Muscle of arm (tissue), 1 donor: ENCODE measurements at regions not wholly inside any gene's neighbourhood (a gene's known extent, or its start where the extent isn't known, plus 50 kb on each side); places are given as distances from the start of the nearest gene placed in this dataset.

Experiments
- DNase-seq: peaks from one replicate; pipeline ENCODE4 v3.0.0-alpha.2; 2013

DNA sequence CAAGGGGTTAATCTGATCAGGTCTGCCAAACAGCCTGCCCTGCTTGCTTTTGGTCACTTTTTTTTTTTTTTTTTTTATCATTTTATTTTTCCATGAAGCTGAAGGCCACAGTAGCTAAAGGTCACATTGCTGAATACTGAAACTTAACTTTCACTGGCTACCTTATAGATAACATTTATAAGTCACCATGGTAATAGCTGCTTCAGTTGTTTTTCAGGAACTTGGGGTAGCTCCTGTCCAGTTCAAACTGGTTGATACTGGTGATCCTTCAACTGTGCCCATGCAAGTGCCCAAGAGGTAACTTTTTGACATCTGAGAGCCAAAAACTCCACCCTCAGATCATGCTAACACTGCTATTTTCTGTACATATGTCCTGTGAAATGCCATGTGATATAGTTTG is 68.3 kb upstream of the RGS7BP start:
- peak; percentile 15 for DNase-seq

DNA sequence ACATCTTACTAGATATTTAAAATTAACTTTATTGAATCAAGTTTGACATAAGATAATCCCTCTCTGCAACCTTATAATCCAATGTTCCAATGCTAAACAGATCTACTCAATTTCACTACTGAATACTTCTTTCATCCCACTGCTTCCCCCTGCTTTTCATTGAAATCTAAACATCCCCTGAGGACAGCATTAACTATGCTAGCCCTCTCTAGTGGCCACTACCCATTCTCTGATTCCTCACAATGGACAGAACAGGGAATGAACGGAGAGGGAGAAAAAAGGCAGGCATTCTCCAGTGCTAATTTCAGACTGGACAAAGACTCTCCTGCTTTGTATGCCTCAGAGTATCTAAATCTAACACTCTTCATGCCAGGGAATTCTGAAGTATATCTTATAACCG is 54.3 kb upstream of the RGS7BP start:
- no peak for DNase-seq

DNA sequence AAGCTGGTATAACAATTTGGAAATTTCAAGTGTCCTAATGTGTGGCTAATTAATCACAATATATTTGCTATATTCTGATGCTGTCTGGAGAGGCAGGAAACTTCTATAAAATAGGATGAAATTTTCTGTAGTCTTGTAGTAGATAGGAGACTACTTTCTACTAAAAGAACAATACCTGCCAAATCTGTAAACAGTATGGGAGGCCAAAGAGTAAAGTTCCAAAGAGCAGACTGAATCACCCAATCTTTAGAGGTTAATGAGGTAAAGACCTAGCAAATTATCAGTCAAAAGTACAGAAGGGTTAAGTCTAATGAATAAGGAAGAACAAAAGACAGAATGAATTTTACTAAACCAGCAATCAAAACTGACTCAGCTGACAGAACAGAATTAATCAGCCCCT is 52.4 kb upstream of the RGS7BP start:
- no peak for DNase-seq
